ENCODE measurements at regions not wholly inside any gene's neighbourhood (a gene's known extent, or its start where the extent isn't known, plus 50 kb on each side); places are given as distances from the start of the nearest gene placed in this dataset.

DNA sequence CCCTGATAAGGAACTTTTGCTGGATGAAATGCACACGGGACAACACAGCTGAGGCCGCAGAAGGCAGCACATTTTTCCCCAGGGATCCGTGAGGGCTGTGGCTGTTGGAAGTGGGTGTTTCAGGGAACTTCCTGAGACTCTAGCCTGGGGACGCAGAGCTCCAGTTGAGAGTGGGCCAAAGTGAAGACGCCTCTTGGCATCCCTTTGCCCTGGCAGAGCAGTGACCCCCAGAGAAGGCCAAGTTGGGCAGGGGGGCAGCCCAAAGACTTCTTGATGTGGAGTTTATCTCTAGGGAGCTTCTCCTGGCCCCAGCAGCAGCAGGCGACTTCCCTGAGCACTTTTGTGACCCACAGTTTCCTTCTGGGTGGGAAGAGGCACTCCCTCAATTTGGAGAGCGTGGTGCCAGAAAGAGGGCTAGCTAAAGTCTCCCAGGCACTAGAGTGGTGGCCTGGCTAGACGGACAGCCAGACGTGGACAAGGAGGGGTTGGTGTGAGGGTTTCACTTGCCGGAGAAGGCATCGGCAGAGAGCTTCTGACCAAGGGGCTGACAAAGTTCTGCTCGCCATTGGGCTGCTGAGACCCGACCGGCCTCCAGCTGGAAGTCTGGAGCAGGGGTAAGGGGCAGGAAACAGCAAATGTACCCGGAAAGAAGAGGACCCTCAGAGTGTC is 108.8 kb downstream of the ACKR3 start:
- TF ChIP-seq, protein P1, sequence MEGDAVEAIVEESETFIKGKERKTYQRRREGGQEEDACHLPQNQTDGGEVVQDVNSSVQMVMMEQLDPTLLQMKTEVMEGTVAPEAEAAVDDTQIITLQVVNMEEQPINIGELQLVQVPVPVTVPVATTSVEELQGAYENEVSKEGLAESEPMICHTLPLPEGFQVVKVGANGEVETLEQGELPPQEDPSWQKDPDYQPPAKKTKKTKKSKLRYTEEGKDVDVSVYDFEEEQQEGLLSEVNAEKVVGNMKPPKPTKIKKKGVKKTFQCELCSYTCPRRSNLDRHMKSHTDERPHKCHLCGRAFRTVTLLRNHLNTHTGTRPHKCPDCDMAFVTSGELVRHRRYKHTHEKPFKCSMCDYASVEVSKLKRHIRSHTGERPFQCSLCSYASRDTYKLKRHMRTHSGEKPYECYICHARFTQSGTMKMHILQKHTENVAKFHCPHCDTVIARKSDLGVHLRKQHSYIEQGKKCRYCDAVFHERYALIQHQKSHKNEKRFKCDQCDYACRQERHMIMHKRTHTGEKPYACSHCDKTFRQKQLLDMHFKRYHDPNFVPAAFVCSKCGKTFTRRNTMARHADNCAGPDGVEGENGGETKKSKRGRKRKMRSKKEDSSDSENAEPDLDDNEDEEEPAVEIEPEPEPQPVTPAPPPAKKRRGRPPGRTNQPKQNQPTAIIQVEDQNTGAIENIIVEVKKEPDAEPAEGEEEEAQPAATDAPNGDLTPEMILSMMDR (IDR thresholded peaks at IDR 0.05) = no peak
- no peak for TF ChIP-seq POLR2AphosphoS5 (IDR thresholded peaks at IDR 0.05)
- no peak for TF ChIP-seq POLR2A (IDR thresholded peaks at IDR 0.05)
